Erythroblast (primary cell): ENCODE measurements at regions not wholly inside any gene's neighbourhood (a gene's known extent, or its start where the extent isn't known, plus 50 kb on each side); places are given as distances from the start of the nearest gene placed in this dataset.
"Not testable (repeated sequence)": the region's sequence is repeated elsewhere in the genome, so short reads cannot be mapped to it uniquely, and the experiment has no call there.

Source experiments
- GATA1 ChIP-seq: IDR thresholded peaks from 2 replicates; pipeline ENCODE4 v1.6.1; 2011; ENCODE audit warnings: low read depth, mild to moderate bottlenecking, control low read depth, low read length, moderate library complexity
- POLR2A ChIP-seq: IDR thresholded peaks from 2 replicates; pipeline ENCODE4 v1.6.1; 2011; ENCODE audit warnings: mild to moderate bottlenecking, low read length

GRCh38 chr4:66266554-66266953 lies 596.3 kb upstream of the EPHA5 start:
- not testable (repeated sequence) for TF ChIP-seq POLR2A, GATA1
